CD4-positive, alpha-beta T cell treated with Interleukin-6 at 100 ng/mL for 8 hours (primary cell): ENCODE measurements at regions not wholly inside any gene's neighbourhood (a gene's known extent, or its start where the extent isn't known, plus 50 kb on each side); places are given as distances from the start of the nearest gene placed in this dataset.
"Not testable (repeated sequence)": the region's sequence is repeated elsewhere in the genome, so short reads cannot be mapped to it uniquely, and the experiment has no call there.

Source experiments
- DNase-seq: peaks from one replicate; pipeline ENCODE4 v3.0.0-alpha.2; 2020; ENCODE audit warnings: mixed read lengths, low spot score

- no peak for DNase-seq
Measured at GRCh38 chrX:5305452-5305851, 923.2 kb downstream of the NLGN4X start.

GRCh38 chrX:5295004-5295403 lies 933.7 kb downstream of the NLGN4X start:
- no peak for DNase-seq

GRCh38 chrX:5290635-5291034 lies 938.0 kb downstream of the NLGN4X start:
- no peak for DNase-seq

GRCh38 chrX:5289949-5290348 lies 938.7 kb downstream of the NLGN4X start:
- not testable (repeated sequence) for DNase-seq

- DNase-seq, result no peak
Measured at GRCh38 chrX:5278908-5279307, 949.8 kb downstream of the NLGN4X start.

GRCh38 chrX:5265324-5265850 lies 963.3 kb downstream of the NLGN4X start:
- DNase-seq, result no peak

- DNase-seq, result no peak
Measured at GRCh38 chrX:5250106-5250505, 978.6 kb downstream of the NLGN4X start.

- no peak for DNase-seq
Measured at GRCh38 chrX:5242091-5242790, 986.4 kb downstream of the NLGN4X start.

GRCh38 chrX:5236749-5237148 lies 991.9 kb downstream of the NLGN4X start:
- no peak for DNase-seq

GRCh38 chrX:5236096-5236495 lies 992.6 kb downstream of the NLGN4X start:
- no peak for DNase-seq

GRCh38 chrX:5233830-5234229 lies 994.8 kb downstream of the NLGN4X start:
- DNase-seq, result no peak

- DNase-seq, result no peak
Measured at GRCh38 chrX:5220421-5220820, 1008.2 kb downstream of the NLGN4X start.

GRCh38 chrX:5194806-5195205 lies 1033.9 kb downstream of the NLGN4X start:
- DNase-seq, result no peak

- no peak for DNase-seq
Measured at GRCh38 chrX:5180135-5180741, 1048.4 kb downstream of the NLGN4X start.

GRCh38 chrX:5176766-5177165 lies 1051.9 kb downstream of the NLGN4X start:
- no peak for DNase-seq

- DNase-seq, result no peak
Measured at GRCh38 chrX:5163663-5164062, 1065.0 kb downstream of the NLGN4X start.

- no peak for DNase-seq
Measured at GRCh38 chrX:5155301-5155700, 1073.4 kb downstream of the NLGN4X start.

- no peak for DNase-seq
Measured at GRCh38 chrX:5145957-5146356, 1082.7 kb downstream of the NLGN4X start.

- DNase-seq, result no peak
Measured at GRCh38 chrX:5142644-5143043, 1086.0 kb downstream of the NLGN4X start.

GRCh38 chrX:5122181-5122678 lies 1106.4 kb downstream of the NLGN4X start:
- no peak for DNase-seq

GRCh38 chrX:5117816-5118215 lies 1110.9 kb downstream of the NLGN4X start:
- DNase-seq, result no peak

GRCh38 chrX:5113128-5113527 lies 1115.5 kb downstream of the NLGN4X start:
- DNase-seq, result no peak

GRCh38 chrX:5100004-5100403 lies 1128.7 kb downstream of the NLGN4X start:
- DNase-seq, result no peak

GRCh38 chrX:5086388-5086787 lies 1142.3 kb downstream of the NLGN4X start:
- no peak for DNase-seq
